ENCODE measurements at regions not wholly inside any gene's neighbourhood (a gene's known extent, or its start where the extent isn't known, plus 50 kb on each side); places are given as distances from the start of the nearest gene placed in this dataset.

DNA sequence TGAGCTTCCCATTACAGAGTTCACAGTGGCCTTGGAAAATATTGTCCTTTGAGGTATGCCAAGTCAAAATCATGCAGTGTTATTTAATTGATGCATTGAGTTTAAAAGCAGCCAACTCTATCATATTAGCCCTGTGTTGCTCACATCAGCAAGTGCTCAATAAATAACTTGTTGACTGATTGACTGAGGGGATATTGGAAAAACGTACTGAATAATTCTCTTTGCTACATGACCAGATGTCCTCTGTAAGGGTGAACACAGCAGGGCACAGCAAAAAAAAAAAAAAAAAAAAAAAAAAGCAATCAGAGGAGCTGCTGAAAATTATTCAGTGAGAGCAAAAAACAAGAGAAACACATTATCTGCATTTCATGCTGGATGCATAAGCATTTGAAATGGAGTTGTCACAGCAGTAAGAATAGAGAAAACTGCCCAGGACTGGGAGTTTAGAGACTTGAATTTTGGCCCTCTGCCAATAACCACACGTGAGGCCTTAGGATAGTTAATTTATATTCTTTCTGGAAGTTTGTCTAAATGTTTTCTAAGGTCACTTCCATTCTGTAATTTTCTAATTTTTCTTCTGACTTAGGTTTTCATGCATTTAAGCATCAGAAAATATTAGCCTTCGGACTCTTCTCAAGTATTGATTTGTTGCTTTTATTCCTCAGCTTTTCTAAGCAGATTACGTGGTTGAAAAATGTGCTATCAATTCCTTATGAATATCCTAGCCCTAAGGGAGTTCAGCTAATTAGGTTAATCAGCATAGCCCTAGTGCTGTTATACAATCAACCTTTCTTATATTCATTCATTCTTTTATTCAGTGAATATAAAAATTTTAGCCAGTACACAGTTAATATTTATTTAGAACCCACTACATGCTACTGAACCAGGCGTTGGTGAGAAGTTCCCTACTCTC lies 246.8 kb upstream of the STXBP5 start:
- Histone ChIP-seq H3K27ac (ENCODE audit: low read depth in 1 of 2, low read length in 2 of 2) (no peak overlapping the region), H3K9ac (ENCODE audit: insufficient read depth, low read length, poor library complexity, severe bottlenecking) (no peak overlapping the region), H3K4me3 (replicated peaks in 1 of 3; ENCODE audit: low read depth in 2 of 3, low read length in 3 of 3) (no peak overlapping the region), H3K36me3 (replicated peaks in 1 of 2; ENCODE audit: control insufficient read depth in 1 of 2, insufficient read depth in 2 of 2, low read length in 2 of 2) (no peaks in the 10 kb centered on the region), H2AFZ (ENCODE audit: insufficient read depth, low read depth, low read length, poor library complexity, severe bottlenecking) (no peak overlapping the region), H3K79me2 (ENCODE audit: insufficient read depth, low read length) (no peaks in the 10 kb centered on the region), H3K4me2 (replicated peaks; ENCODE audit: extremely low read depth, low read length, poor library complexity, severe bottlenecking) (no peak overlapping the region), H3K4me1 (ENCODE audit: control insufficient read depth in 1 of 2, insufficient read depth in 2 of 2, low read length in 2 of 2) (no peaks in the 10 kb centered on the region), H4K20me1 (ENCODE audit: insufficient read depth, low read length) (no peaks in the 10 kb centered on the region), H3K9me3 (replicated peaks in 1 of 2; ENCODE audit: control insufficient read depth in 1 of 2, insufficient read depth in 1 of 2, low read length in 2 of 2) (no peaks in the 10 kb centered on the region), H3K27me3 (ENCODE audit: control insufficient read depth in 2 of 2, insufficient read depth in 2 of 2, low read length in 2 of 2) (no peaks in the 10 kb centered on the region)
- intact Hi-C loops (cut with micrococcal nuclease) = loop anchor here in 1 of 2 donors (10.0 kb wide), 1 partner anchor 53 kb away; no protein-coding TSS in a partner anchor
- Mint-ChIP-seq H3K9me3 (peaks cover 0 to 2% (median 0%) of the 10 kb centered on the region in 7 donors), H3K4me1 (no peaks in the 10 kb centered on the region), H3K27ac (no peak overlapping the region), H3K27me3 (ENCODE audit: low read depth in 3 of 3) (peaks cover 0 to 2% (median 0%) of the 10 kb centered on the region in 3 donors), H3K36me3 (no peaks in the 10 kb centered on the region), H3K4me3 (no peak overlapping the region)
- TF ChIP-seq, protein P1, sequence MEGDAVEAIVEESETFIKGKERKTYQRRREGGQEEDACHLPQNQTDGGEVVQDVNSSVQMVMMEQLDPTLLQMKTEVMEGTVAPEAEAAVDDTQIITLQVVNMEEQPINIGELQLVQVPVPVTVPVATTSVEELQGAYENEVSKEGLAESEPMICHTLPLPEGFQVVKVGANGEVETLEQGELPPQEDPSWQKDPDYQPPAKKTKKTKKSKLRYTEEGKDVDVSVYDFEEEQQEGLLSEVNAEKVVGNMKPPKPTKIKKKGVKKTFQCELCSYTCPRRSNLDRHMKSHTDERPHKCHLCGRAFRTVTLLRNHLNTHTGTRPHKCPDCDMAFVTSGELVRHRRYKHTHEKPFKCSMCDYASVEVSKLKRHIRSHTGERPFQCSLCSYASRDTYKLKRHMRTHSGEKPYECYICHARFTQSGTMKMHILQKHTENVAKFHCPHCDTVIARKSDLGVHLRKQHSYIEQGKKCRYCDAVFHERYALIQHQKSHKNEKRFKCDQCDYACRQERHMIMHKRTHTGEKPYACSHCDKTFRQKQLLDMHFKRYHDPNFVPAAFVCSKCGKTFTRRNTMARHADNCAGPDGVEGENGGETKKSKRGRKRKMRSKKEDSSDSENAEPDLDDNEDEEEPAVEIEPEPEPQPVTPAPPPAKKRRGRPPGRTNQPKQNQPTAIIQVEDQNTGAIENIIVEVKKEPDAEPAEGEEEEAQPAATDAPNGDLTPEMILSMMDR (IDR thresholded peaks at IDR 0.05) = no peak
- WGBS (ENCODE audit: insufficient coverage) = 100% methylated on average over 1 of the region's 5 CpGs
- no peak for DNase-seq

GRCh38 chr6:146961831-146962230 lies 242.4 kb upstream of the STXBP5 start:
- Histone ChIP-seq H3K4me2 (replicated peaks; ENCODE audit: extremely low read depth, low read length, poor library complexity, severe bottlenecking) (no peak overlapping the region), H3K9ac (ENCODE audit: insufficient read depth, low read length, poor library complexity, severe bottlenecking) (no peak overlapping the region), H3K9me3 (replicated peaks in 1 of 2; ENCODE audit: control insufficient read depth in 1 of 2, insufficient read depth in 1 of 2, low read length in 2 of 2) (peaks cover 9 to 12% of the 10 kb centered on the region in 2 donors), H3K4me3 (replicated peaks in 1 of 3; ENCODE audit: low read depth in 2 of 3, low read length in 3 of 3) (no peak overlapping the region), H2AFZ (ENCODE audit: insufficient read depth, low read depth, low read length, poor library complexity, severe bottlenecking) (no peak overlapping the region), H4K20me1 (ENCODE audit: insufficient read depth, low read length) (no peaks in the 10 kb centered on the region), H3K36me3 (replicated peaks in 1 of 2; ENCODE audit: control insufficient read depth in 1 of 2, insufficient read depth in 2 of 2, low read length in 2 of 2) (no peaks in the 10 kb centered on the region), H3K4me1 (ENCODE audit: control insufficient read depth in 1 of 2, insufficient read depth in 2 of 2, low read length in 2 of 2) (no peaks in the 10 kb centered on the region), H3K79me2 (ENCODE audit: insufficient read depth, low read length) (no peaks in the 10 kb centered on the region), H3K27me3 (ENCODE audit: control insufficient read depth in 2 of 2, insufficient read depth in 2 of 2, low read length in 2 of 2) (no peaks in the 10 kb centered on the region), H3K27ac (ENCODE audit: low read depth in 1 of 2, low read length in 2 of 2) (no peak overlapping the region)
- no peak for DNase-seq
- no CpG with 5 or more reads among the region's 1 CpG for WGBS (ENCODE audit: insufficient coverage)
- TF ChIP-seq, protein P1 (IDR thresholded peaks at IDR 0.05) = no peak
- Mint-ChIP-seq H3K9me3 (peaks cover 14 to 21% (median 16%) of the 10 kb centered on the region in 7 donors), H3K27me3 (ENCODE audit: low read depth in 3 of 3) (no peaks in the 10 kb centered on the region), H3K4me1 (no peaks in the 10 kb centered on the region), H3K27ac (no peak overlapping the region), H3K36me3 (peaks cover 0 to 6% of the 10 kb centered on the region in 2 donors), H3K4me3 (no peak overlapping the region)
- intact Hi-C loops (cut with micrococcal nuclease) = no loop called here
